ENCODE measurements at regions not wholly inside any gene's neighbourhood (a gene's known extent, or its start where the extent isn't known, plus 50 kb on each side); places are given as distances from the start of the nearest gene placed in this dataset.

DNA sequence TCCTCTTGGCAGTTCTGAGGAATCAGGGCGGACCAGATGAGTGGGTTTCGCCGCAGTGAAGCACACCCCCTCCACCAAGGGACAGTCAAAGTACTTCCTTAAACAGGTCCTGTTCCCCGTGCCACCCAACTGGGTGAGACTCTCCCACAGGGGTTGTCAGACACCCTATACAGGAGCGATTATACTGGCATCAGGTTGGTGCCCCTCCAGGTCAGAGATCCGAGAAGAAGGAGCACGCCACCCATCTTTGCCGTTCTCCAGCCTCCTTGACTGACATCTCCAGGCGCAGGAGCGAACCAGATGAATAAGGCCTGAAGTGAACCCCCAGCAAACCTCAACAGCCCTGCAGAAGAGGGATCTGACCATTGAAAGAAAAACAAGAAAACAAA, 108.1 kb upstream of the ZBTB20 start:
- Histone ChIP-seq H3K4me3 (ENCODE audit: low read depth, low read length, poor library complexity, severe bottlenecking) (no peak overlapping the region), H3K36me3 (ENCODE audit: insufficient read depth, low read length, poor library complexity, severe bottlenecking) (no peaks in the 10 kb centered on the region), H3K27ac (ENCODE audit: low read depth, low read length, poor library complexity, severe bottlenecking) (no peak overlapping the region), H3K9me3 (ENCODE audit: low read depth, low read length, poor library complexity, severe bottlenecking) (no peaks in the 10 kb centered on the region), H3K4me1 (ENCODE audit: insufficient read depth, low read length, poor library complexity, severe bottlenecking) (no peaks in the 10 kb centered on the region), H3K27me3 (replicated peaks; ENCODE audit: insufficient read depth, low read depth, low read length, poor library complexity) (no peaks in the 10 kb centered on the region)
- no TSS peak for BruUV-seq (replicated peaks)
- DNase-seq (ENCODE audit: low spot score), result no peak
- CTCF ChIA-PET, result no interaction called here
- intact Hi-C loops (cut with micrococcal nuclease; ENCODE audit: unreplicated experiment), result no loop called here
- POLR2A ChIA-PET (ENCODE audit: low non-redundant PET), result no interaction called here
- TF ChIP-seq, protein P1, sequence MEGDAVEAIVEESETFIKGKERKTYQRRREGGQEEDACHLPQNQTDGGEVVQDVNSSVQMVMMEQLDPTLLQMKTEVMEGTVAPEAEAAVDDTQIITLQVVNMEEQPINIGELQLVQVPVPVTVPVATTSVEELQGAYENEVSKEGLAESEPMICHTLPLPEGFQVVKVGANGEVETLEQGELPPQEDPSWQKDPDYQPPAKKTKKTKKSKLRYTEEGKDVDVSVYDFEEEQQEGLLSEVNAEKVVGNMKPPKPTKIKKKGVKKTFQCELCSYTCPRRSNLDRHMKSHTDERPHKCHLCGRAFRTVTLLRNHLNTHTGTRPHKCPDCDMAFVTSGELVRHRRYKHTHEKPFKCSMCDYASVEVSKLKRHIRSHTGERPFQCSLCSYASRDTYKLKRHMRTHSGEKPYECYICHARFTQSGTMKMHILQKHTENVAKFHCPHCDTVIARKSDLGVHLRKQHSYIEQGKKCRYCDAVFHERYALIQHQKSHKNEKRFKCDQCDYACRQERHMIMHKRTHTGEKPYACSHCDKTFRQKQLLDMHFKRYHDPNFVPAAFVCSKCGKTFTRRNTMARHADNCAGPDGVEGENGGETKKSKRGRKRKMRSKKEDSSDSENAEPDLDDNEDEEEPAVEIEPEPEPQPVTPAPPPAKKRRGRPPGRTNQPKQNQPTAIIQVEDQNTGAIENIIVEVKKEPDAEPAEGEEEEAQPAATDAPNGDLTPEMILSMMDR (conservative IDR thresholded peaks at IDR 0.05; ENCODE audit: low read depth, low read length), result no peak
- no peak for TF ChIP-seq EZH2 (IDR thresholded peaks at IDR 0.05; ENCODE audit: borderline replicate concordance, low read depth, low read length, poor library complexity, severe bottlenecking)

DNA sequence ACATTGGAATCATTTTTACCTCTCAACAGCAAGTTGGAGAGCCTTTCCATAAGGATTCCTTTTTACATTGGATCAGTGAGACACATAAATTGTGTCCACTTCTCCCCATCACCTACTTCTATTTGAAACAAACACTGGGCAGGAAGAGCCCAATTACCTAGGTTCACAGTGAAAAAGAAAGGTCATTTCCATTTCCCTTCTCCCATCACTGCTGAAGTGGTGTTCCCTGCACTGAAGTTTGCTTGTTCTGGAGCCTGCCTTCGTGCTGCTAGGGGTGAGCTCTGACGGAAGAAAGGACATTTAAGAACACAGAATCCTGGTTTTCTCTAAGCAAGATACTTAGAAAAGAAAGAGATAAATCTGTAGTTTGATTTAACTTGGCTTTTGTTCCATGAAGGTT, 123.8 kb upstream of the ZBTB20 start:
- no peaks in the 10 kb centered on the region for H3K9me3 ChIP-seq (ENCODE audit: low read depth, low read length, poor library complexity, severe bottlenecking)
- no peak for TF ChIP-seq EZH2 (IDR thresholded peaks at IDR 0.05; ENCODE audit: borderline replicate concordance, low read depth, low read length, poor library complexity, severe bottlenecking)
- TF ChIP-seq, protein P1 (conservative IDR thresholded peaks at IDR 0.05; ENCODE audit: low read depth, low read length), result no peak
- H3K27ac ChIP-seq (ENCODE audit: low read depth, low read length, poor library complexity, severe bottlenecking), result no peak overlapping the region
- intact Hi-C loops (cut with micrococcal nuclease; ENCODE audit: unreplicated experiment), result no loop called here
- DNase-seq (ENCODE audit: low spot score), result no peak
- H3K4me1 ChIP-seq (ENCODE audit: insufficient read depth, low read length, poor library complexity, severe bottlenecking), result peaks cover 6% of the 10 kb centered on the region
- no peaks in the 10 kb centered on the region for H3K36me3 ChIP-seq (ENCODE audit: insufficient read depth, low read length, poor library complexity, severe bottlenecking)
- no TSS peak for BruUV-seq (replicated peaks)
- CTCF ChIA-PET, result no interaction called here
- POLR2A ChIA-PET (ENCODE audit: low non-redundant PET), result interaction anchor here (0.9 kb wide), 1 partner anchor 52 kb away, joined by 3 read pairs; no protein-coding TSS in a partner anchor
- H3K27me3 ChIP-seq (replicated peaks; ENCODE audit: insufficient read depth, low read depth, low read length, poor library complexity), result no peaks in the 10 kb centered on the region
- H3K4me3 ChIP-seq (ENCODE audit: low read depth, low read length, poor library complexity, severe bottlenecking), result no peak overlapping the region

DNA sequence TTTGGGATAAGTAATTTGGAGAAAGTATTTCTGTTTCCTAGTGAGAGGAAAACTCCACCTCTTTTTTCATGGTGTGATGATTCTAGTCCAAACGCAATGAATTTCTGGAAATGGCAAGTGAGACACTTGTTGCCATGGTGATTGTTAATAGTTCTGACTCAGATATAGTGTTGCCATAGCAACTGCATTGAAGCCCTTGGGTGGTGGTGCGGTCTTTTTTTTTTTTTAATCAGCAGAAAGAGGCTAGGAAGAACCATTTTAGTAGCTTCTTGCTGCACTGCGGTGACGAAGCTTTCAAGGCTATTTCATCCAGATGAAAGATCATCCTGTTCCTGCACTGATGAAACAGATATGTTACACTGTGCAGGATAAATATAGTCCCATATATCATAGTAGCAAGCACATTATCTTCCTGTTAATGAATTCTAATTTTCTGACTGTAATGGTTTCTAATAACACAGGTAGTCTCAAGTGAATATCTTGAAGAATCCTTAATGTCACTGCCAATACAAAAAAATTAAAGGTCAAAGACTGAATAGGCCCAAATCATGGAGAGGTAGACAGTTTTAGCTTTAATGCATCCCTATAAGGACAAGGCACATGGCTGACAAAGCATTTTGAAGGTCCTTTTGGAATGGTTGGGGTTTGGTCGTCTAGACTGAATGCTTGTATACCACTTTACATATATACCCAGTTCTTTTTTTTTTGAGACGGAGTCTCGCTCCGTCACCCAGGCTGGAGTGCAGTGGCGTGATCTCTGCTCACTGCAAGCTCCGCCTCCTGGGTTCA, 125.1 kb upstream of the ZBTB20 start:
- H3K36me3 ChIP-seq (ENCODE audit: insufficient read depth, low read length, poor library complexity, severe bottlenecking), result no peaks in the 10 kb centered on the region
- POLR2A ChIA-PET (ENCODE audit: low non-redundant PET), result no interaction called here
- no peak overlapping the region for H3K4me3 ChIP-seq (ENCODE audit: low read depth, low read length, poor library complexity, severe bottlenecking)
- H3K27me3 ChIP-seq (replicated peaks; ENCODE audit: insufficient read depth, low read depth, low read length, poor library complexity), result no peaks in the 10 kb centered on the region
- BruUV-seq (replicated peaks), result no TSS peak
- no peak overlapping the region for H3K27ac ChIP-seq (ENCODE audit: low read depth, low read length, poor library complexity, severe bottlenecking)
- CTCF ChIA-PET, result no interaction called here
- H3K9me3 ChIP-seq (ENCODE audit: low read depth, low read length, poor library complexity, severe bottlenecking), result no peaks in the 10 kb centered on the region
- peak; percentile 86 for DNase-seq (ENCODE audit: low spot score)
- H3K4me1 ChIP-seq (ENCODE audit: insufficient read depth, low read length, poor library complexity, severe bottlenecking), result peaks cover 6% of the 10 kb centered on the region
- intact Hi-C loops (cut with micrococcal nuclease; ENCODE audit: unreplicated experiment), result no loop called here
- TF ChIP-seq, protein P1 (conservative IDR thresholded peaks at IDR 0.05; ENCODE audit: low read depth, low read length), result no peak
- TF ChIP-seq EZH2 (IDR thresholded peaks at IDR 0.05; ENCODE audit: borderline replicate concordance, low read depth, low read length, poor library complexity, severe bottlenecking), result no peak

Measured in A673 (cell line).